ENCODE measurements at regions not wholly inside any gene's neighbourhood (a gene's known extent, or its start where the extent isn't known, plus 50 kb on each side); places are given as distances from the start of the nearest gene placed in this dataset.

GRCh38 chr1:94362466-94363058 is 55.6 kb upstream of the ABCD3 start:
- ChIA-PET CTCF (no interaction called here), POLR2A (no interaction called here)
- Mint-ChIP-seq H3K27me3 (ENCODE audit: low read depth) (peaks cover 6% of the 10 kb centered on the region), H3K36me3 (0 out of 2 replicates have a peak, but pooled peaks cover 5% of the 10 kb centered on the region), H3K4me1 (no peaks in the 10 kb centered on the region), H3K4me3 (no peak overlapping the region), H3K9me3 (peaks cover 43% of the 10 kb centered on the region), H3K27ac (no peak overlapping the region)
- ATAC-seq = no peak
- DNase-seq (ENCODE audit: low spot score) = no peak
- TF ChIP-seq MAX (CRISPR knock-in tag; IDR thresholded peaks at IDR 0.05) = no peak
- TF ChIP-seq FOXP4 (CRISPR knock-in tag; IDR thresholded peaks at IDR 0.05) = no peak
- no peak for TF ChIP-seq ERG (CRISPR knock-in tag; IDR thresholded peaks at IDR 0.05)
- TF ChIP-seq ZNF532 (CRISPR knock-in tag; IDR thresholded peaks at IDR 0.05; ENCODE audit: borderline replicate concordance) = no peak
- TF ChIP-seq NFYB (CRISPR knock-in tag; conservative IDR thresholded peaks at IDR 0.05; ENCODE audit: low read depth) = no peak
- no peak for TF ChIP-seq ZNF138 (CRISPR knock-in tag; conservative IDR thresholded peaks at IDR 0.05)
- TF ChIP-seq IRF1 (CRISPR knock-in tag; IDR thresholded peaks at IDR 0.05) = no peak
- TF ChIP-seq ZNF416 (CRISPR knock-in tag; IDR thresholded peaks at IDR 0.05) = no peak
- no peak for TF ChIP-seq USF1 (CRISPR knock-in tag; IDR thresholded peaks at IDR 0.05)
- TF ChIP-seq NFATC4 (CRISPR knock-in tag; IDR thresholded peaks at IDR 0.05) = no peak
- no peak for TF ChIP-seq ZSCAN18 (CRISPR knock-in tag; IDR thresholded peaks at IDR 0.05)
- no peak for TF ChIP-seq E2F1 (CRISPR knock-in tag; IDR thresholded peaks at IDR 0.05)
- no peak for TF ChIP-seq ZNF425 (CRISPR knock-in tag; conservative IDR thresholded peaks at IDR 0.05)
- TF ChIP-seq KAT7 (CRISPR knock-in tag; IDR thresholded peaks at IDR 0.05; ENCODE audit: borderline replicate concordance) = no peak
- TF ChIP-seq FOXK1 (CRISPR knock-in tag; IDR thresholded peaks at IDR 0.05) = no peak
